Neural progenitor cell (in vitro differentiated cells): ENCODE measurements at regions not wholly inside any gene's neighbourhood (a gene's known extent, or its start where the extent isn't known, plus 50 kb on each side); places are given as distances from the start of the nearest gene placed in this dataset.
"Not testable (repeated sequence)": the region's sequence is repeated elsewhere in the genome, so short reads cannot be mapped to it uniquely, and the experiment has no call there.

Source experiments
- DNase-seq: peaks from one replicate; pipeline ENCODE4 v3.0.0-alpha.2; 2016; ENCODE audit warnings: low spot score
- H2AFZ ChIP-seq: fragments of 200-600 bp; sonication (generic); replicated peaks from 2 replicates; pipeline ENCODE4 v1.6.1; 2016; ENCODE audit warnings: antibody characterized with exemption
- H3F3A ChIP-seq: fragments of 200-600 bp; sonication (generic); 2 replicates; pipeline ENCODE4 v1.6.1; 2016; ENCODE audit warnings: antibody characterized with exemption, low read depth
- H3K27ac ChIP-seq: fragments of 200-600 bp; sonication (generic); 2 replicates; pipeline ENCODE4 v1.5.1; 2016; ENCODE audit warnings: mild to moderate bottlenecking
- H3K27me3 ChIP-seq: fragments of 200-600 bp; sonication (generic); 2 replicates; pipeline ENCODE4 v1.6.1; 2016; ENCODE audit warnings: mild to moderate bottlenecking, moderate library complexity
- H3K36me3 ChIP-seq: fragments of 200-600 bp; sonication (generic); 2 replicates; pipeline ENCODE4 v1.5.1; 2016
- H3K4me1 ChIP-seq: fragments of 200-600 bp; sonication (generic); 2 replicates; pipeline ENCODE4 v1.6.1; 2016; ENCODE audit warnings: mixed run types
- H3K4me2 ChIP-seq: fragments of 200-600 bp; sonication (generic); 2 replicates; pipeline ENCODE4 v1.6.1; 2016
- H3K4me3 ChIP-seq: fragments of 200-600 bp; sonication (generic); 2 replicates; pipeline ENCODE4 v1.5.1; 2016
- H3K79me2 ChIP-seq: fragments of 200-600 bp; sonication (generic); 2 replicates; pipeline ENCODE4 v1.6.1; 2016; ENCODE audit warnings: low read depth
- H3K9ac ChIP-seq: fragments of 200-600 bp; sonication (generic); 2 replicates; pipeline ENCODE4 v1.6.1; 2016
- H3K9me3 ChIP-seq: fragments of 200-600 bp; sonication (generic); 2 replicates; pipeline ENCODE4 v1.5.1; 2016; ENCODE audit warnings: low read depth
- H4K20me1 ChIP-seq: fragments of 200-600 bp; sonication (generic); 2 replicates; pipeline ENCODE4 v1.6.1; 2016; ENCODE audit warnings: low read depth
- H3K27ac Mint-ChIP-seq: 3 replicates; pipeline ENCODE4 v1.8.0; 2021; ENCODE audit warnings: mixed read lengths
- H3K27me3 Mint-ChIP-seq: 2 replicates; pipeline ENCODE4 v1.8.0; 2022; ENCODE audit warnings: low read depth, mild to moderate bottlenecking, inconsistent platforms, moderate library complexity, mixed read lengths; ENCODE audit not compliant: insufficient read depth
- H3K36me3 Mint-ChIP-seq: 3 replicates; pipeline ENCODE4 v1.8.0; 2021; ENCODE audit warnings: mixed read lengths
- H3K4me1 Mint-ChIP-seq: 3 replicates; pipeline ENCODE4 v1.8.0; 2021; ENCODE audit warnings: mixed read lengths
- H3K4me3 Mint-ChIP-seq: 3 replicates; pipeline ENCODE4 v1.8.0; 2021; ENCODE audit warnings: mild to moderate bottlenecking, moderate library complexity, mixed read lengths
- H3K9me3 Mint-ChIP-seq: 3 replicates; pipeline ENCODE4 v1.8.0; 2020; ENCODE audit warnings: mixed read lengths
- EZH2 ChIP-seq: fragments of 200-600 bp; sonication (generic); IDR thresholded peaks from 2 replicates; pipeline ENCODE4 v1.6.1; 2017; ENCODE audit warnings: antibody characterized with exemption, mild to moderate bottlenecking, moderate library complexity
- EZH2phosphoT487 ChIP-seq: fragments of 200-600 bp; sonication (generic); IDR thresholded peaks from 2 replicates; pipeline ENCODE4 v1.6.1; 2017; ENCODE audit warnings: antibody characterized with exemption
- TF ChIP-seq, protein P1 (sequence below): fragments of 200-600 bp; sonication (generic); IDR thresholded peaks from 2 replicates; pipeline ENCODE4 v1.5.1; 2017; ENCODE audit warnings: antibody characterized with exemption, mild to moderate bottlenecking

DNA sequence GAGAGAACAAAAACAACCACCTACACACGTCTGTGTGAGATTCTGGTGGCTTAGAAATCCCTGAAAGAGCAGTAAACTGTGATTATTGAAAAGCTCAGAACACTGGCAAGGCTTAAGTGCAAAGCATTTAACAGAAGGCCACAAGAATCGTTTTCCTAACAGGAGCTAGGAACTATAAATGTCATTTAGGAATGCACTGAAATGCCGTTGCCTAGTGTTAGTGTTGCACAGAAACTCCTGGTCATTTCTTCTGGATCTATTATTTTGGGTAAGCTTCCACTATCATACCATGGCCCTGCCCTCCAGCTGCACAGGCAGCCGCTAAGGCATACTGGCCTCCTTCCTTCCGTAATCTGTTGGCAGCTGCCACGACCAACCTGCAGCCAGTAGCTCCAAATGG is 923.2 kb downstream of the NLGN4X start:
- no peak for DNase-seq
- H4K20me1 ChIP-seq = no peaks in the 10 kb centered on the region
- no peaks in the 10 kb centered on the region for H3K9me3 ChIP-seq
- H3K36me3 Mint-ChIP-seq = no peaks in the 10 kb centered on the region
- H3K79me2 ChIP-seq = no peaks in the 10 kb centered on the region
- H3K4me3 ChIP-seq = no peak overlapping the region
- no peaks in the 10 kb centered on the region for H3K27me3 ChIP-seq
- H3K27ac ChIP-seq = no peak overlapping the region
- H3K36me3 ChIP-seq = no peaks in the 10 kb centered on the region
- no peak overlapping the region for H3K4me3 Mint-ChIP-seq
- no peaks in the 10 kb centered on the region for H3K9me3 Mint-ChIP-seq
- no peak overlapping the region for H3K27ac Mint-ChIP-seq
- H3K9ac ChIP-seq = no peak overlapping the region
- no peaks in the 10 kb centered on the region for H3K4me1 Mint-ChIP-seq
- no peak overlapping the region for H2AFZ ChIP-seq
- TF ChIP-seq, protein P1, sequence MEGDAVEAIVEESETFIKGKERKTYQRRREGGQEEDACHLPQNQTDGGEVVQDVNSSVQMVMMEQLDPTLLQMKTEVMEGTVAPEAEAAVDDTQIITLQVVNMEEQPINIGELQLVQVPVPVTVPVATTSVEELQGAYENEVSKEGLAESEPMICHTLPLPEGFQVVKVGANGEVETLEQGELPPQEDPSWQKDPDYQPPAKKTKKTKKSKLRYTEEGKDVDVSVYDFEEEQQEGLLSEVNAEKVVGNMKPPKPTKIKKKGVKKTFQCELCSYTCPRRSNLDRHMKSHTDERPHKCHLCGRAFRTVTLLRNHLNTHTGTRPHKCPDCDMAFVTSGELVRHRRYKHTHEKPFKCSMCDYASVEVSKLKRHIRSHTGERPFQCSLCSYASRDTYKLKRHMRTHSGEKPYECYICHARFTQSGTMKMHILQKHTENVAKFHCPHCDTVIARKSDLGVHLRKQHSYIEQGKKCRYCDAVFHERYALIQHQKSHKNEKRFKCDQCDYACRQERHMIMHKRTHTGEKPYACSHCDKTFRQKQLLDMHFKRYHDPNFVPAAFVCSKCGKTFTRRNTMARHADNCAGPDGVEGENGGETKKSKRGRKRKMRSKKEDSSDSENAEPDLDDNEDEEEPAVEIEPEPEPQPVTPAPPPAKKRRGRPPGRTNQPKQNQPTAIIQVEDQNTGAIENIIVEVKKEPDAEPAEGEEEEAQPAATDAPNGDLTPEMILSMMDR = no peak
- no peak for TF ChIP-seq EZH2
- TF ChIP-seq EZH2phosphoT487 = no peak
- H3F3A ChIP-seq = peaks cover 4% of the 10 kb centered on the region
- no peaks in the 10 kb centered on the region for H3K4me1 ChIP-seq
- H3K27me3 Mint-ChIP-seq = no peaks in the 10 kb centered on the region
- H3K4me2 ChIP-seq = no peak overlapping the region

DNA sequence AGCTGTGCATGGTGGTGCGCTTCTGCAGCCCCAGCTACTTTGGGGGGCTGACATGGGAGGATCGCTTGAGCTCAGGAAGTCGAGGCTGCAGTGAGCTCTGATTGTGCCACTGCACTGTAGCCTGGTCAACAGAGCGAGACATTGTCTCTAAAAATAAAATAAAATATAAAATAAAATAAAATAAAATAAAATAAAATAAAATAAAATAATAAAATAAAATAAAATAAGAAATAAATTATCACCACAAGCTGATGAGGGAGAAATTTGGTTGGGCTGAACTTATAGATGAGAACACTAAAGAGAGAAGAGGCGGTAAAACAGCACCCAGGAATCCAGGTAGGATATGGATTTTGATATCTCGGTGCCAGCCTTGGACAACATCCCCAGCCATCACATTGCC is 933.7 kb downstream of the NLGN4X start:
- Histone ChIP-seq H3K27me3 (no peaks in the 10 kb centered on the region), H3K4me2 (no peak overlapping the region), H3K36me3 (no peaks in the 10 kb centered on the region), H3F3A (no peaks in the 10 kb centered on the region), H3K79me2 (no peaks in the 10 kb centered on the region), H3K9me3 (no peaks in the 10 kb centered on the region), H3K27ac (no peak overlapping the region), H4K20me1 (no peaks in the 10 kb centered on the region), H2AFZ (peak overlapping the region; percentile 50), H3K9ac (no peak overlapping the region), H3K4me3 (no peak overlapping the region), H3K4me1 (no peaks in the 10 kb centered on the region)
- peaks cover 3% of the 10 kb centered on the region for H3K9me3 Mint-ChIP-seq
- no peak for DNase-seq
- H3K36me3 Mint-ChIP-seq = no peaks in the 10 kb centered on the region
- peaks cover 2% of the 10 kb centered on the region for H3K27me3 Mint-ChIP-seq
- no peak overlapping the region for H3K4me3 Mint-ChIP-seq
- H3K4me1 Mint-ChIP-seq = peaks cover 2% of the 10 kb centered on the region
- TF ChIP-seq EZH2phosphoT487 (no peak), EZH2 (no peak)
- TF ChIP-seq, protein P1 = no peak
- no peak overlapping the region for H3K27ac Mint-ChIP-seq

DNA sequence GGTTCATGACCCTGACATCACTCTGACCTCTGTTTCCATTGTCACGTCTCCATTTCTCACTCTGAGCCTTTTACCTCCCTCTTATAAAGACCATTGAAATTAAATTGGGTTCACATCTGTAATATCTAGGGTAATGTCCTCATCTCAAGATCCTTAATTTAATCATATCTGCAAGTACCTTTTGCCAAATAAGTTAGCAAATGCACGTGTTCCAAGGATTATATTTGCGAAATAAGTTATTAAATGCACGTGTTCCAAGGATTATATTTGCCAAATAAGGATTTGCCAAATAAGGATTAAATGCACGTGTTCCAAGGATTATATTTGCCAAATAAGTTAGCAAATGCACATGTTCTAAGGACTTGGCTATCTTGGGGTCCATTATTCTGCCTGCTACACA is 938.0 kb downstream of the NLGN4X start:
- no peak overlapping the region for H3K27ac ChIP-seq
- Mint-ChIP-seq H3K36me3 (no peaks in the 10 kb centered on the region), H3K4me1 (no peaks in the 10 kb centered on the region), H3K27me3 (no peaks in the 10 kb centered on the region), H3K4me3 (no peak overlapping the region), H3K9me3 (peaks cover 11% of the 10 kb centered on the region), H3K27ac (no peak overlapping the region)
- no peaks in the 10 kb centered on the region for H3K79me2 ChIP-seq
- H3F3A ChIP-seq = no peaks in the 10 kb centered on the region
- H3K9ac ChIP-seq = no peak overlapping the region
- H3K4me1 ChIP-seq = no peaks in the 10 kb centered on the region
- H4K20me1 ChIP-seq = no peaks in the 10 kb centered on the region
- H3K4me2 ChIP-seq = no peak overlapping the region
- H3K36me3 ChIP-seq = no peaks in the 10 kb centered on the region
- no peak for DNase-seq
- no peak overlapping the region for H2AFZ ChIP-seq
- no peaks in the 10 kb centered on the region for H3K9me3 ChIP-seq
- no peak overlapping the region for H3K4me3 ChIP-seq
- H3K27me3 ChIP-seq = no peaks in the 10 kb centered on the region
- TF ChIP-seq EZH2phosphoT487 = no peak
- TF ChIP-seq, protein P1 = no peak
- no peak for TF ChIP-seq EZH2

DNA sequence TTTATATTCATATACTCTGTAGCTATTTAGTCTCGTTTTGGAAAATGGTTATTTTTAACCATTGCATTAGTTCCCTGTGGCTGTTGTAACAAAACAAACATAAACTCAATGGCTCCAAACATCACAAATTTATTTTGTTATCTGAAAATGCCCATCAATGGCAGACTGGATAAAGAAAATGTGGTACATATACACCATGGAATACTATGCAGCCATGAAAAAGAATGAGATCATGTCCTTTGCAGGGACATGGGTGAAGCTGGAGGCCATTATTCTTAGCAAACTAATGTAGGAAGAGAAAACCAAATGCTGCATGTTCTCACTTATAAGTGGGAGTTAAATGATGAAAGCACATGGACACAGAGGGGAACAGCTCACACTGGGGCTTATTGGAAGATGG is 938.7 kb downstream of the NLGN4X start:
- H3K27ac ChIP-seq, H3K4me1 Mint-ChIP-seq, H3K27ac Mint-ChIP-seq, H3K4me2 ChIP-seq, H3K9ac ChIP-seq, H4K20me1 ChIP-seq, H2AFZ ChIP-seq, H3K4me3 Mint-ChIP-seq, H3K36me3 ChIP-seq, DNase-seq, H3K4me3 ChIP-seq, H3K36me3 Mint-ChIP-seq, H3F3A ChIP-seq, H3K79me2 ChIP-seq, H3K27me3 Mint-ChIP-seq, H3K27me3 ChIP-seq, H3K9me3 ChIP-seq, H3K4me1 ChIP-seq: not testable (repeated sequence)
- H3K9me3 Mint-ChIP-seq = peaks cover 11% of the 10 kb centered on the region
